NT2/D1 (cell line): ENCODE measurements at regions not wholly inside any gene's neighbourhood (a gene's known extent, or its start where the extent isn't known, plus 50 kb on each side); places are given as distances from the start of the nearest gene placed in this dataset.

Source experiments
- SUZ12 ChIP-seq: IDR thresholded peaks from 2 replicates; pipeline ENCODE4 v1.6.1; 2011; ENCODE audit not compliant: insufficient read length, insufficient read depth; ENCODE audit errors: extremely low read depth
- YY1 ChIP-seq: IDR thresholded peaks from 2 replicates; pipeline ENCODE4 v1.6.1; 2011; ENCODE audit not compliant: insufficient read length, insufficient read depth
- ZNF274 ChIP-seq: IDR thresholded peaks from 2 replicates; pipeline ENCODE4 v1.6.1; 2011; ENCODE audit warnings: mild to moderate bottlenecking, low read depth, low read length

- TF ChIP-seq ZNF274 (no peak), YY1 (no peak), SUZ12 (no peak)
These were observed 92.2 kb upstream of the CDH11 start for GRCh38 chr16:65213866-65214595.
